Erythroblast (primary cell): ENCODE measurements at regions not wholly inside any gene's neighbourhood (a gene's known extent, or its start where the extent isn't known, plus 50 kb on each side); places are given as distances from the start of the nearest gene placed in this dataset.

ENCODE experiments used
- GATA1 ChIP-seq: IDR thresholded peaks from 2 replicates; pipeline ENCODE4 v1.6.1; 2011; ENCODE audit warnings: low read depth, mild to moderate bottlenecking, control low read depth, low read length, moderate library complexity
- POLR2A ChIP-seq: IDR thresholded peaks from 2 replicates; pipeline ENCODE4 v1.6.1; 2011; ENCODE audit warnings: mild to moderate bottlenecking, low read length

DNA sequence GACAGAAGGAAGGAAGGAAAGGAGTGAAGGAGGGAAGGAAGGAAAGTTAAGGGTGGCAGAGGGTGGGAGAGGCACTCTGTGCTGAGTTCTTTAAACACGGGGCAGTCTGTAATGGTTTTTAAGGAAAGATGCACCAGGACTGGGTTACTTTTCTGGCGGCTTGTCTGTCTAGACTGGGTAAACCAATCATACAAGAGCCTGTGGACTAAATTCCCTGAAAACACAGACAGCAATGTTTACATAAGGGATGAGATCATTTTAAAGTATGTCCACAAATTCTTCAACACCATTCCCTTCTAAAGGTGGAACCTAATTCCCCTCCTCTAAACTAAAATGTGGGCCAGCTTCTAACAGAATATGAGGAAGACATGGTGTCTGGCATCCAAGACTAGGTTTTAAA, 235.5 kb upstream of the IGF1R start:
- TF ChIP-seq POLR2A: no peak
- no peak for TF ChIP-seq GATA1
